ENCODE measurements at regions not wholly inside any gene's neighbourhood (a gene's known extent, or its start where the extent isn't known, plus 50 kb on each side); places are given as distances from the start of the nearest gene placed in this dataset.

DNA sequence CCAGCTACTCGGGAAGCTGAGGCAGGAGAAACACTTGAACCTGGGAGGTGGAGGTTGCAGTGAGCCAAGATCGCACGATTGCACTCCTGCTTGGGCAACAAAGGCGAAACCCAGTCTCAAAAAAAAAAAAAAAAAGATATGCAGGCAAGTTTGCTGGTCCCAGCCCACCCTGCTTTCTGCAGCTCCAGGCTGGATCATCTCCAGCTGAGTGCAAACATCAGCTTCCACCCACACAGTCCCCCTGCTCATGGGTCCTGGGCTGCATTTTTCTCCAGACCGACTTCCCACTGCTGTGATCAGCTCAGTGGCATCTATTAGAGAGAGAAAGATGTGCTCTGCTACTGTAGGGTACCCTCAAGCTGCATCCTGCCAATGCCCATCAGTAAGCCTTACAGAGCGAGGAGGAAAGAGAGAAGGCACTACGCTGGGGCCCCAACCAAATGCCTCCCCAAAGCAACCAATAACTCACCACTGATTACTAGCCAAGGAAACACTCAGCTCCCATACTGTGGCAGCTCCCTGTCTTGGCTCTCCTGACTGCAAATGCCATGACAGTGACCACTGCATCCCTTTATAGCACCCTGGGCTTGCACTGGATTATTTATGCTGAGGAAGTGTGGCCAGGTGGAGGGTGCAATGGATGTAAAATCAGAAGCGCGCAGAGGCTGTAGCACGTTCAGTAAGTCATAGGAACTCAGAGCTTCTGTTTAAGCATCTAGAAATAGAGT is 170.9 kb upstream of the ZNF507 start:
- no peak for DNase-seq
- intact Hi-C loops (cut with DNase I): no loop called here
- Histone ChIP-seq H3K4me3 (no peak overlapping the region), H3K36me3 (no peaks in the 10 kb centered on the region), H3K9me3 (no peaks in the 10 kb centered on the region), H3K27ac (no peak overlapping the region), H3K4me1 (no peaks in the 10 kb centered on the region), H3K27me3 (peaks cover 0 to 3% (median 0%) of the 10 kb centered on the region in 4 donors)
- 72 to 74% methylated on average over 10 of the region's 10 CpGs for WGBS, 2 donors
- TF ChIP-seq, protein P1, sequence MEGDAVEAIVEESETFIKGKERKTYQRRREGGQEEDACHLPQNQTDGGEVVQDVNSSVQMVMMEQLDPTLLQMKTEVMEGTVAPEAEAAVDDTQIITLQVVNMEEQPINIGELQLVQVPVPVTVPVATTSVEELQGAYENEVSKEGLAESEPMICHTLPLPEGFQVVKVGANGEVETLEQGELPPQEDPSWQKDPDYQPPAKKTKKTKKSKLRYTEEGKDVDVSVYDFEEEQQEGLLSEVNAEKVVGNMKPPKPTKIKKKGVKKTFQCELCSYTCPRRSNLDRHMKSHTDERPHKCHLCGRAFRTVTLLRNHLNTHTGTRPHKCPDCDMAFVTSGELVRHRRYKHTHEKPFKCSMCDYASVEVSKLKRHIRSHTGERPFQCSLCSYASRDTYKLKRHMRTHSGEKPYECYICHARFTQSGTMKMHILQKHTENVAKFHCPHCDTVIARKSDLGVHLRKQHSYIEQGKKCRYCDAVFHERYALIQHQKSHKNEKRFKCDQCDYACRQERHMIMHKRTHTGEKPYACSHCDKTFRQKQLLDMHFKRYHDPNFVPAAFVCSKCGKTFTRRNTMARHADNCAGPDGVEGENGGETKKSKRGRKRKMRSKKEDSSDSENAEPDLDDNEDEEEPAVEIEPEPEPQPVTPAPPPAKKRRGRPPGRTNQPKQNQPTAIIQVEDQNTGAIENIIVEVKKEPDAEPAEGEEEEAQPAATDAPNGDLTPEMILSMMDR (IDR thresholded peaks at IDR 0.05): no peak
- TF ChIP-seq POLR2A (IDR thresholded peaks at IDR 0.05): no peak

DNA sequence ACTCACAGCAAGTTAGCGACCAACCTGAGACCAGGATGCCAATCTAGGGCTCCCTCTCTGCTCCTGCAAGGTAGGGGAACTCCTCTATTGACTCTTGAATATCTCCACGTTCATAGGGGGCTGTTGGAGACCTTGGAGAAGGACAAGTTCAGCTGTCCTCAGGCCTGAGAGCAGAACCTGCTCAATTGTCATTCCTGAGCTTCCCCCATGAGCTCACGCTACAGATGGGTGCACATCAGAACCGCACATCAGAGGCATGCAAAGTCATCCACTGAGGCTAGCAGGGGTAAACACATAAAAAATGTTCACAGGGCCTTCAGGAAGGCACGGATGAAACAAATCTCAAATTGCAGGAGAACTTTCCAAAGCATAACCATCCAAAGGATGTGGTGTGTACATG is 168.8 kb upstream of the ZNF507 start:
- WGBS, 2 donors: 51 to 64% methylated on average over 2 to 5 of the region's 5 CpGs

DNA sequence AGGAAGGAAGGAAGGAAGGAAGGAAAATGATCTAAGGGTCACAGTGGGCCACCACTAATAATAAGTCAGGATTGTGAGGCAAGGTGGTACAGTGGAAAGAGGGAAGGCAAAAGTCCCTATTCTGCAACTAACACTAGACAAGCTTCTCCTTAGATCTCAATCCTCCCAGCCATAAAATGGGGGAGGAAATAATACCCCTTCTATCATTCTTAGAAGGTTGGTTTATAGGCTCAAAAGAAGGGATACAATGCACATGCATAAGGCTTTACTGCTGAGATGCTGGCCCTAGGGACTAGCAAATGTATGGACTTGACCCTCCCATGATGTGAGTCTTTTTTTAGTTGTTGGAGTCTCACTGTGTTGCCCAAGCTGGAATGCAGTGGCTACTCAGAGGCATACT is 167.7 kb upstream of the ZNF507 start:
- Histone ChIP-seq H3K27me3 (no peaks in the 10 kb centered on the region), H3K4me1 (no peaks in the 10 kb centered on the region), H3K9me3 (no peaks in the 10 kb centered on the region), H3K36me3 (no peaks in the 10 kb centered on the region), H3K27ac (no peak overlapping the region), H3K4me3 (no peak overlapping the region)
- TF ChIP-seq, protein P1 (IDR thresholded peaks at IDR 0.05): no peak
- TF ChIP-seq POLR2A (IDR thresholded peaks at IDR 0.05): no peak
- DNase-seq: no peak
- intact Hi-C loops (cut with DNase I): no loop called here

More for the DNA sequence above, 168.8 kb upstream of the ZNF507 start:
- DNase-seq: no peak
- H3K9me3 ChIP-seq: no peaks in the 10 kb centered on the region
- H3K27ac ChIP-seq: no peak overlapping the region
- TF ChIP-seq POLR2A (IDR thresholded peaks at IDR 0.05): no peak
- no peaks in the 10 kb centered on the region for H3K27me3 ChIP-seq
- H3K36me3 ChIP-seq: no peaks in the 10 kb centered on the region
- H3K4me1 ChIP-seq: no peaks in the 10 kb centered on the region
- intact Hi-C loops (cut with DNase I): no loop called here
- H3K4me3 ChIP-seq: no peak overlapping the region

DNA sequence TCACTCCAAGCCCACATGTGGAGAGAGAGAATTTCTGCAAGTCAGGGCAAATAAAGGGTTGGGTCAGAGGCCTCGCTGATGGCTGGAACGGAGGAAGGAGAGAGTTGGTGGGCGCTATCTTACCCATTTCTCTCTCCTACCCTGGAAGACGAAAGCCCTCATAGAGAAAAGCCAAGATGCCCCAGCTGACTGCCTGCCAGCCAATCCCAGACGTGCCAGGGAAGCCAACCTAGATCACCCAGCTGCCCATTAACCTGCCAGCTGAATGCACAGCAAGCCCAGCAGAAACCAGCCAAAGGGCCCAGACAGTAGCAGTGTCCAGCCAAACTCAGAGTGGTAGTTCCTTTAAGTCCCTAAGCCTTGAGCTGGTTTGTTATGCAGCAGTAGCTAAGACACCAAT is 167.0 kb upstream of the ZNF507 start:
- Histone ChIP-seq H3K27ac (no peak overlapping the region), H3K4me3 (no peak overlapping the region), H3K9me3 (no peaks in the 10 kb centered on the region), H3K4me1 (no peaks in the 10 kb centered on the region), H3K36me3 (no peaks in the 10 kb centered on the region), H3K27me3 (no peaks in the 10 kb centered on the region)
- no peak for TF ChIP-seq POLR2A (IDR thresholded peaks at IDR 0.05)
- intact Hi-C loops (cut with DNase I): no loop called here
- DNase-seq: no peak
- WGBS, 2 donors: 70 to 76% methylated on average over 4 to 5 of the region's 5 CpGs

DNA sequence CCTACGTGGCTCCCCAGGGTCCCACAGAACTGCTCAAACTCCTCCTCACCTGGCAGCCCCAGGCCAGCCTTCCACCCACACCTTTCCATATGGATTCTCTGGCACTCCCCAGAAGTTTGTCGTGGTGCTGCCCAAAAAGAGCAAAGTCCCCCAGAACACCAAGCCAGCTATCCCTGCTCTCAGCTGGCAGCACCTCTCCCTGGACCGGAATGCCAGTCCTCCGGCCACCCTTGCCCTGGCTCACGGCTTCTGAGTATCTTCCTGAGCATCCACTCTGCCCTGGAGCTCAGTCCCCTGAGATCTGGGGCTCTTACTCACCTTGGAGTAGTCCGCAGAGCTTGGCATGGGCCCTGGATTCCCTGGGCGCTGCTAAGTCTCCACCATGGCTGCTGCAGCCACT is 166.5 kb upstream of the ZNF507 start:
- no peak for TF ChIP-seq POLR2A (IDR thresholded peaks at IDR 0.05)
- TF ChIP-seq, protein P1 (IDR thresholded peaks at IDR 0.05): no peak
- Histone ChIP-seq H3K36me3 (no peaks in the 10 kb centered on the region), H3K4me3 (no peak overlapping the region), H3K27ac (no peak overlapping the region), H3K27me3 (no peaks in the 10 kb centered on the region), H3K4me1 (no peaks in the 10 kb centered on the region), H3K9me3 (no peaks in the 10 kb centered on the region)
- intact Hi-C loops (cut with DNase I): no loop called here
- WGBS, 2 donors: 60 to 64% methylated on average over 5 to 6 of the region's 7 CpGs
- no peak for DNase-seq

DNA sequence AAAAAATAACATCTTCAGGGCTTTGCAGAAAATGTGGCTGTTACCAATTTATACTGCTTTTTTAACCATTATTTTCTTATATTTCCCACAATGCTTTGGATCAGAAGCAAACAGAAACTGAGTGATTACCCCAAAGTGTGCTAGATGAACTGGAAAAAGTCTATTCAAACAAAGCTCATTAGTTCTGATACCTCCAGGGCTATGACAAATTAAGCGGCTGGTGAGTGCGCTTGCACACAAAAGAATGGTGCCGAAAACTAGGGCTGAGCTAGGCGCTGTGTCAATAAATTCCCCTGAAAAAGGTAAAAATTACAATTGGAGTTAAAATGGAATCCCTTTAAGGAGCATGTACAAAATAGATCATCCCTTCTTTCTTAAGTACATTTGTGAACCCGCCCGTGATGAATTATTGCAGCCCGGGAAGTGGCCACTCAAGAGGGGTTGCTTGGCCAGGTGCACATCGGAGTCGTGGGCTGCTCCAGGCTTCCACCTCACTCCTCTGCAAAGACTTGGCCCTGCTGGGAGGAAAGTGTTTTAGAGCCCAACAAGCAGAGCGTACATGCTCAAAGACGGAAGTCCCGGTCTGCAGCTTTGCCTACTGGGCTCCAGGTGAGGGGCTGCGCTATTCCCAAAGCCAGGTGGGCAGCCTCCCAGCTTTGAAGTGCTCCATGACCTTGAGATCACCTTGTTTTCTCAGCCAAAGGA is 164.0 kb upstream of the ZNF507 start:
- H3K27me3 ChIP-seq: no peaks in the 10 kb centered on the region
- intact Hi-C loops (cut with DNase I): no loop called here
- H3K4me3 ChIP-seq: no peak overlapping the region
- H3K4me1 ChIP-seq: no peaks in the 10 kb centered on the region
- no peak for DNase-seq
- H3K9me3 ChIP-seq: no peaks in the 10 kb centered on the region
- TF ChIP-seq, protein P1 (IDR thresholded peaks at IDR 0.05): no peak
- no peak for TF ChIP-seq POLR2A (IDR thresholded peaks at IDR 0.05)
- H3K27ac ChIP-seq: no peak overlapping the region
- no peaks in the 10 kb centered on the region for H3K36me3 ChIP-seq
- 41 to 46% methylated on average over 13 of the region's 13 CpGs for WGBS, 2 donors
